HepG2 (cell line): ENCODE measurements at regions not wholly inside any gene's neighbourhood (a gene's known extent, or its start where the extent isn't known, plus 50 kb on each side); places are given as distances from the start of the nearest gene placed in this dataset.

ENCODE experiments used
- DNMT3B ChIP-seq: conservative IDR thresholded peaks from 2 replicates; pipeline ENCODE4 v1.6.1; 2016; ENCODE audit warnings: missing biosample characterization, control low read depth
- ELF3 ChIP-seq: IDR thresholded peaks from 2 replicates; pipeline ENCODE4 v1.6.1; 2016; ENCODE audit warnings: missing genetic modification reagents, missing compliant biosample characterization
- NR3C1 ChIP-seq: sonication (generic); formaldehyde crosslinking; IDR thresholded peaks from 2 replicates; pipeline ENCODE4 v1.4.0; 2020; ENCODE audit warnings: missing genetic modification reagents
- RBAK ChIP-seq: sonication (generic); formaldehyde crosslinking; IDR thresholded peaks from 2 replicates; pipeline ENCODE4 v1.5.1; 2020; ENCODE audit warnings: mild to moderate bottlenecking, missing genetic modification reagents
- RBM39 ChIP-seq: fragments of 200-400 bp; formaldehyde crosslinking; IDR thresholded peaks from one replicate; pipeline ENCODE4 v1.6.1; 2018; ENCODE audit warnings: antibody characterized with exemption, mild to moderate bottlenecking, low read depth, low read length; ENCODE audit not compliant: poor library complexity, severe bottlenecking
- TAF15 ChIP-seq: fragments of 200-400 bp; formaldehyde crosslinking; IDR thresholded peaks from one replicate; pipeline ENCODE4 v1.6.1; 2018; ENCODE audit warnings: mild to moderate bottlenecking, low read depth, low read length; ENCODE audit not compliant: poor library complexity, severe bottlenecking
- TF ChIP-seq, protein P1 (sequence below): sonication (generic); formaldehyde crosslinking; IDR thresholded peaks from 2 replicates; pipeline ENCODE4 v1.9.0; 2022; ENCODE audit warnings: low read depth, missing genetic modification reagents
- TF ChIP-seq, protein P2 (sequence below): sonication (generic); formaldehyde crosslinking; IDR thresholded peaks from 2 replicates; pipeline ENCODE4 v1.4.0; 2020; ENCODE audit warnings: mild to moderate bottlenecking, missing genetic modification reagents
- TF ChIP-seq, protein P3 (sequence below): sonication (generic); formaldehyde crosslinking; IDR thresholded peaks from 2 replicates; pipeline ENCODE4 v1.4.0; 2020; ENCODE audit warnings: missing genetic modification reagents
- TF ChIP-seq, protein P4 (sequence below): sonication (generic); formaldehyde crosslinking; IDR thresholded peaks from 2 replicates; pipeline ENCODE4 v1.5.0; 2020; ENCODE audit warnings: mild to moderate bottlenecking, low read depth, missing genetic modification reagents, borderline replicate concordance

DNA sequence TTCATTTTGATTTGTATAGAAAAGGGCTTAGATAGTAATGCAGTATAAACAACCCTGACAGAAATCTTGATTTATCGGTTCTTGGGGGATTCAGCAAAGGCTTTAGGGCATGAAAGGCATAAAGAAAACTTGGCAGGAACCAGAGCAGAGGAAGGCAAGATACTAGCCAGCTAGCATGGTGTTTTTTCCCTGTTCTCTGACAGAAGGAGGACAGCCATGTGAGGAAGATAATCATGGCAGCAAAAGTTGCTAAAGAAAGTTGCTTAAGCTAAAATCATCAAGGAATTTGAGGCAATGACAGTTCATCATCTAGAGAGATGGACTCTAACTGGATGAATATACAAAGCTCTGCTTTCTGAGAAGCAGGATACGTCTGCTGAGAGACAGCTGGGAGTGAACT lies 294.1 kb downstream of the KCNRG start (continued):
- no peak for TF ChIP-seq TAF15
- TF ChIP-seq, protein P1, sequence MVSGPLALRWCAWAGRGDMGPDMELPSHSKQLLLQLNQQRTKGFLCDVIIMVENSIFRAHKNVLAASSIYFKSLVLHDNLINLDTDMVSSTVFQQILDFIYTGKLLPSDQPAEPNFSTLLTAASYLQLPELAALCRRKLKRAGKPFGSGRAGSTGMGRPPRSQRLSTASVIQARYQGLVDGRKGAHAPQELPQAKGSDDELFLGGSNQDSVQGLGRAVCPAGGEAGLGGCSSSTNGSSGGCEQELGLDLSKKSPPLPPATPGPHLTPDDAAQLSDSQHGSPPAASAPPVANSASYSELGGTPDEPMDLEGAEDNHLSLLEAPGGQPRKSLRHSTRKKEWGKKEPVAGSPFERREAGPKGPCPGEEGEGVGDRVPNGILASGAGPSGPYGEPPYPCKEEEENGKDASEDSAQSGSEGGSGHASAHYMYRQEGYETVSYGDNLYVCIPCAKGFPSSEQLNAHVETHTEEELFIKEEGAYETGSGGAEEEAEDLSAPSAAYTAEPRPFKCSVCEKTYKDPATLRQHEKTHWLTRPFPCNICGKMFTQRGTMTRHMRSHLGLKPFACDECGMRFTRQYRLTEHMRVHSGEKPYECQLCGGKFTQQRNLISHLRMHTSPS (CRISPR knock-in tag), result no peak
- TF ChIP-seq NR3C1 (CRISPR knock-in tag), result no peak
- no peak for TF ChIP-seq DNMT3B (CRISPR knock-in tag)
- TF ChIP-seq ELF3, result no peak
- TF ChIP-seq, protein P2, sequence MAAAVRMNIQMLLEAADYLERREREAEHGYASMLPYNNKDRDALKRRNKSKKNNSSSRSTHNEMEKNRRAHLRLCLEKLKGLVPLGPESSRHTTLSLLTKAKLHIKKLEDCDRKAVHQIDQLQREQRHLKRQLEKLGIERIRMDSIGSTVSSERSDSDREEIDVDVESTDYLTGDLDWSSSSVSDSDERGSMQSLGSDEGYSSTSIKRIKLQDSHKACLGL (CRISPR knock-in tag), result no peak
- TF ChIP-seq RBM39, result no peak
- TF ChIP-seq, protein P3, sequence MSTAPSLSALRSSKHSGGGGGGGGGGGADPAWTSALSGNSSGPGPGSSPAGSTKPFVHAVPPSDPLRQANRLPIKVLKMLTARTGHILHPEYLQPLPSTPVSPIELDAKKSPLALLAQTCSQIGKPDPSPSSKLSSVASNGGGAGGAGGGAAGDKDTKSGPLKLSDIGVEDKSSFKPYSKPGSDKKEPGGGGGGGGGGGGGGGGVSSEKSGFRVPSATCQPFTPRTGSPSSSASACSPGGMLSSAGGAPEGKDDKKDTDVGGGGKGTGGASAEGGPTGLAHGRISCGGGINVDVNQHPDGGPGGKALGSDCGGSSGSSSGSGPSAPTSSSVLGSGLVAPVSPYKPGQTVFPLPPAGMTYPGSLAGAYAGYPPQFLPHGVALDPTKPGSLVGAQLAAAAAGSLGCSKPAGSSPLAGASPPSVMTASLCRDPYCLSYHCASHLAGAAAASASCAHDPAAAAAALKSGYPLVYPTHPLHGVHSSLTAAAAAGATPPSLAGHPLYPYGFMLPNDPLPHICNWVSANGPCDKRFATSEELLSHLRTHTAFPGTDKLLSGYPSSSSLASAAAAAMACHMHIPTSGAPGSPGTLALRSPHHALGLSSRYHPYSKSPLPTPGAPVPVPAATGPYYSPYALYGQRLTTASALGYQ (CRISPR knock-in tag), result no peak
- TF ChIP-seq, protein P4, sequence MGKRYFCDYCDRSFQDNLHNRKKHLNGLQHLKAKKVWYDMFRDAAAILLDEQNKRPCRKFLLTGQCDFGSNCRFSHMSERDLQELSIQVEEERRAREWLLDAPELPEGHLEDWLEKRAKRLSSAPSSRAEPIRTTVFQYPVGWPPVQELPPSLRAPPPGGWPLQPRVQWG (CRISPR knock-in tag), result no peak
- no peak for TF ChIP-seq RBAK (CRISPR knock-in tag)
- TF ChIP-seq, all 625 proteins: peak for 0
